GM18867 (cell line): ENCODE measurements at regions not wholly inside any gene's neighbourhood (a gene's known extent, or its start where the extent isn't known, plus 50 kb on each side); places are given as distances from the start of the nearest gene placed in this dataset.

ENCODE experiments used
- ATAC-seq: cut with Tn5 transposase; IDR thresholded peaks from one replicate; pipeline ENCODE4 v1.9.1; 2021; ENCODE audit warnings: mild to moderate bottlenecking, moderate library complexity; ENCODE audit not compliant: unreplicated experiment

DNA sequence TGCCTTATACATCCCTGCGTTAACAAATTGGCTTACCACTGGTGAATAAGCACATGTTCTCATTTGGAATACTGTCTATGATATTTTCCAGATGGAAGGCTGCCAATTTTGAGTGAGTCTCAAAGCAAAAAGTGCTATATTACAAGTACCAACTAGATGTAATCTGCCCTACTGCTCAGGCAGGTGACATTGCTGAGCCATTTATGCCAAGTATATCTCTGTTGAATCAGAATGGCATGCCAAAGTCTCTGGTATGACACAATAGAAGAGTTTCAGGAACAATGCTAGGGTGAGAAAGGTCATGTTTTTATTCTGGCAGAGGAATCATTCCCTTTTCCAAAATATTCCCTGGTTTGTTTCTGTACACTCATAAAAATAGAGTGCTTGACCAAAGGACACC, 356.5 kb downstream of the CDH9 start:
- no peak for ATAC-seq

DNA sequence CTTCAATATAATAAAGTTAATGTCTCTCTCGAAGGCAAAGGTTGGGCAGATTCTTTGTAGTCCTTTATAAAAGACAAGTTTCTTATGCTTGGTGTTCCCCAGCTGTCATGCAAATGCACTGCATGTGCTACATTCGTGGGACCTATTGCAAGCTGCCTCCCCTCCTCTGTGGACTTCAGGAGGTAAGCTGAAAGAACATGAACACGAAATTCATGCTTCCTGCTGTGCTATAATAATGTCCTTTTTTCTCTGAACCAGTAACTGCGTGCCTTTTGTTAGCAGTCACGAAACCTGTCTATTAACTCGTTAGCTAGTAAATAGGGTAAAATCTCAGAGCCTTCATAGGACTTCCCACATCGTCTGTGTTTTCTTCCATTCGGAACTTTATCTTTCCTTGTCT, 363.5 kb downstream of the CDH9 start:
- no peak for ATAC-seq

DNA sequence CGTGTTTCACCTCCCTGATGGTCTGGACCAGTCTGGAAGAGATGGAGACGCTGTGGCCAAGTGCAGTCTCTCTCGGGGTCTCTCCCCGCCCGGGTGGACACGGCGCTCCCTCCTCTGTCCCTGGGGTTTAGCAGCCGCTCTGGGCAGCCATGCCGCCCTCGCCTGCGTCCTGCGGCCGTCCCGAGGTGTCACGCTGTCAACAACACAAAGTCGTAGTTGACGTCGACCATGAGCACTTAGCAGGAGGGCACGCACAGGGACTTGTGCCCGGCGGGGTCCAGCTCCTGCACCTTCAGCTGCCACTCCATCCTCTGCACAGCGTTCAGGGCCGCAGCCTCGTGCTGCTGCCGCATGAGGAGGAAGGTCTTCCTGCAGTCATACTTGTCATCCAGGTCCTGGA, 368.9 kb downstream of the CDH9 start:
- ATAC-seq = no peak

- ATAC-seq = no peak
Observed at GRCh38 chr5:26669031-26669430, 369.4 kb downstream of the CDH9 start.

DNA sequence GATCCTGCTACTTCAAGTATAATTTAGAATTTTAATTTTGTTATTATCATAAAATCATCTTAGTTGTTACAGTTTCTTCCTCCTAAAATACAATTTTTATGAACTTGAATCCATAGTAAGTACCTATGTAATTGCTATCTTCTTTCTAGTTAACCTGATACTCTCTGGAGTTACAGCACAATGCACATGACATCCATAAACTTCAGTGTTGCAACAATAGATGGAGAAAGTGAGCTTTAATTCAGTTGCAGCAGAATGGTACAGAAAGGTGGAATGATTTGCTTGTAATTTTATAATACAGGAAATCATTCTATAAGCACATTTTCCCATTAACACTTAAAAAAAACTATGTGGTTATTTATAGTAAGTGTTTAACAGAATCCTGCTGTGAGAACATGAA, 372.0 kb downstream of the CDH9 start:
- ATAC-seq = no peak

- ATAC-seq = no peak
Observed at GRCh38 chr5:26663500-26663899, 374.9 kb downstream of the CDH9 start.

DNA sequence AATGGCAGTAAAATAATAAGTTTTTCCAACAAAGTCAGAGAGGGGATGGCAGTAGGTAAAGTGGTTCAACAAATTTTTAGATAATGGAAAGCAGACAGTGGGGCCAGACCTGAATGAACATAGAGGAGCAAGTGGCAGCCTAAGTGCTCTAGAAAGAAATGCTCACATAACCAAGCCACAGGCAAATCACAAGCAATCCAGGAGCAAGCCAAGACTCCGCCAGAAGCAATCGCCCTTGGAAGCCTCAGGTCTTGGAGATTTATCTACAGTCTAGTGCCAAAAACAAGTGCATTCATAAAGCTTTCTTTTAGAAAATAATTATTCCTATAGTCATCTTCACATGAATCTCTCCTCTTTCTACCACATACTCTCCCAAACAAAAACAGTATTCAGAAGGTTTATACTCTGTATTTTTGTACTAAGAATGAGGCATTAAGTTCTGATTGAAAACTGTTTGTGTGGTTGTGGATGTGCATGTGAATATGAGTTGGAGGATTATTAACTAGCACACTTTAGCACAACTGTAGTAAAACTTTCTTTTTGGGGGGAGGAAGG, 375.5 kb downstream of the CDH9 start:
- ATAC-seq = no peak

- ATAC-seq = no peak
Observed at GRCh38 chr5:26660116-26660515, 378.3 kb downstream of the CDH9 start.

GRCh38 chr5:26649000-26649399, 389.4 kb downstream of the CDH9 start:
- no peak for ATAC-seq

DNA sequence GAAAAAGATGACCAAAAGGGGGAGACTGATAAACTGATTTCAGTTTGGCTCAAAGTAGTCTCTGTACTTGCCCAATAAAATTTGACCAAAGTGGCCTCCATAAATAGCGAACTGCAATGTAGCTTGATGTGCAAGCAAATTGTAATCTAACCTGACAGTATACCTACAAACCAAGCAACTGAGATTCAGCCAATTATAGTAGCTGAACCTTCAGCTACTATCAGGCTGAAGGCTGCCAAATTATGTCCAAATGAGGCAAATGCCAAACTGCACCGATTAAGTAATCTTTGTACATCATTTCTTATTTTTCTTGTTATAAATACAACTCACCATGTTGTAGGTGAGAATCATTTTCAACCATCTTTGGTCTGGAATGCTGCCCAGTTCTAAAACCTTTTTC, 390.6 kb downstream of the CDH9 start:
- no peak for ATAC-seq

- ATAC-seq = no peak
Observed at GRCh38 chr5:26645659-26646058, 392.7 kb downstream of the CDH9 start.

- ATAC-seq = no peak
Observed at GRCh38 chr5:26641492-26641891, 396.9 kb downstream of the CDH9 start.

DNA sequence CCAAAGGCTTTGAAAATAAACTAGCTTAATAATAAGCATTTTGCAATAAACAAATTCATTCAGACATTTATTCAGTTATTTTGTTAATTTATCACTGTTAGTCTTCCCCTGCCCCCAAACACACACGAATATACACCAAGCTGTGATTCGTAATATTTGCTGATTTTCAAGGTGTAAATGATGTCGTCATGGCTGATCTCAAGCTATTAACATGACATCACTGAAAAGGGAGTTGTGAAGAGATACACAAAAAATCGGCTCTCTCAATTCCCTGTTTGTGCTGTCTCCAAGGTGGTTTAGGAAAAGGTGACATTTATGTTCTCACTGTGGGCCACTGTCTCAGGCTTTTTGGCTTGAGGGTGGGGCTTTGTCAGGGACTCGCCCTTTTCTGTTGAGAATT, 413.3 kb downstream of the CDH9 start:
- ATAC-seq = no peak

GRCh38 chr5:26622947-26623346, 415.4 kb downstream of the CDH9 start:
- ATAC-seq = no peak

- no peak for ATAC-seq
Observed at GRCh38 chr5:26610577-26610976, 427.8 kb downstream of the CDH9 start.

- no peak for ATAC-seq
Observed at GRCh38 chr5:26601563-26601962, 436.8 kb downstream of the CDH9 start.

DNA sequence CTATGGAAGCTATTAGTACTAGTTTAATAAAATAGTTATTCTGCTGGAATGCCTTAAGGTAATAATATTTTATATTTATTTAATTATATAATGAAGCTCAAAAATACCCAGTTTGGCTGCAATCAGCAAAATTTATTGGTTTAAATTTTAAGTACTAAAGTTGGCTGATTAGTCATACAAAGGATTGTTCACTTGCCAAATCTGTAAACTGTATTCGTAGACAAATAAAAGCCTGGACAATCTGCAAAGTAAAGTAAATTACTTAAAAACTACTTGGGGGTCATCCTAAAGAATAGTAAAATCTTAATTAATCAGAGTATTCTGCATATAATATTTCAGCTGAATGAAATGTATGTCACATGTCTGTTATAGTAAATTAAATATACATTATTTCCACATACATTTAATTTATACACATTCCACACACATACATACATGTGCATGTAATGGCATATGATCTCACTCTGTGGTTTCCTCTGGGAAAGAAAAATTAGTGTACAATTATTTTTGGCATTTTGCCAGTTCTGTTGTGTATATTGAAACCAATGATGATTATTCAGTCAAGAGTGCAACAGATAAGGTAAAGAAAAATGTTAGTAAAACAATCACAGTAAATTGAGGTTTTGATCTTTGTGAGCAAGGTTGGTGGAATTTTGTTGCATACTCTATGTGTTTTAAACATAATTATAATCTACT, 455.9 kb downstream of the CDH9 start:
- no peak for ATAC-seq

GRCh38 chr5:26579712-26580111, 458.7 kb downstream of the CDH9 start:
- ATAC-seq = no peak

DNA sequence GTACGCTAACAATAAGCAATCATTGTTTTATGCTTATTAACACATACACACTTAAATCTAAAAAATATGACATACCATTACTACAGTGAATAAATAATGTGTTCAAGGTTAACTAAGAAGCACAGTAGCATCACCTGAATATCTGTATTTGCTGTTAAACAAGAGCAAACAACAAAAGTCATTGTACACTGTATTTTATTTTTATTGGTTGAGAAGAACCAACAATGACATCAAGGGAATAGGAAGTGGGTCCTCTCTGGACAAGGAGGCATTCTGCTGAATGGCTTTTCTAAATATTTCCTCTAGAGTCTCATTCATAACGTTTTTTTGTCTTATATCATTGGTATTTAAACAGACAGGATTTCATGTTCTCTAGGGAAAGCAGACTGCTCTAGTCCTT, 460.4 kb downstream of the CDH9 start:
- no peak for ATAC-seq

GRCh38 chr5:26572480-26572879, 465.9 kb downstream of the CDH9 start:
- ATAC-seq = no peak

DNA sequence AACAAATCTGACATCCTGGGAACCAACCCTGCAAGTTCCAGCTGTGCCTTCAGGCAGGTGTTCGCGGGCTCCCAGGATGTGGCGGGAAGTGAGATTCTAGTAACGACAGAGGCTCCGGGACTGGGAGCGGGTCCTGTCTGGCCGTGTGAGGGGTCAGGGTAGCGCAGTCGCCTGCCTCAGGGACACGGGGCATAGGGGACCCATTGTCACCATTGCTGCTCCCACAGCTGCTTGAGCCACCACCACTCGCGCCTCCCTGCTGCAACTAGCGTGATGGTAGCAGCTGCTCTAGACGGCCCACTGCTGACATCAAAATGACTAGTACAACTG, 468.5 kb downstream of the CDH9 start:
- ATAC-seq = no peak

- no peak for ATAC-seq
Observed at GRCh38 chr5:26569241-26569928, 469.0 kb downstream of the CDH9 start.

- no peak for ATAC-seq
Observed at GRCh38 chr5:26568316-26568715, 470.1 kb downstream of the CDH9 start.
